Neural progenitor cell (in vitro differentiated cells): ENCODE measurements at regions not wholly inside any gene's neighbourhood (a gene's known extent, or its start where the extent isn't known, plus 50 kb on each side); places are given as distances from the start of the nearest gene placed in this dataset.
A peak's percentile ranks its signal among the peaks of the same experiment; 100 is the strongest.

ENCODE experiments used
- DNase-seq: peaks from one replicate; pipeline ENCODE4 v3.0.0-alpha.2; 2016; ENCODE audit warnings: low spot score
- H2AFZ ChIP-seq: fragments of 200-600 bp; sonication (generic); replicated peaks from 2 replicates; pipeline ENCODE4 v1.6.1; 2016; ENCODE audit warnings: antibody characterized with exemption
- H3F3A ChIP-seq: fragments of 200-600 bp; sonication (generic); 2 replicates; pipeline ENCODE4 v1.6.1; 2016; ENCODE audit warnings: antibody characterized with exemption, low read depth
- H3K27ac ChIP-seq: fragments of 200-600 bp; sonication (generic); 2 replicates; pipeline ENCODE4 v1.5.1; 2016; ENCODE audit warnings: mild to moderate bottlenecking
- H3K27me3 ChIP-seq: fragments of 200-600 bp; sonication (generic); 2 replicates; pipeline ENCODE4 v1.6.1; 2016; ENCODE audit warnings: mild to moderate bottlenecking, moderate library complexity
- H3K36me3 ChIP-seq: fragments of 200-600 bp; sonication (generic); 2 replicates; pipeline ENCODE4 v1.5.1; 2016
- H3K4me1 ChIP-seq: fragments of 200-600 bp; sonication (generic); 2 replicates; pipeline ENCODE4 v1.6.1; 2016; ENCODE audit warnings: mixed run types
- H3K4me2 ChIP-seq: fragments of 200-600 bp; sonication (generic); 2 replicates; pipeline ENCODE4 v1.6.1; 2016
- H3K4me3 ChIP-seq: fragments of 200-600 bp; sonication (generic); 2 replicates; pipeline ENCODE4 v1.5.1; 2016
- H3K79me2 ChIP-seq: fragments of 200-600 bp; sonication (generic); 2 replicates; pipeline ENCODE4 v1.6.1; 2016; ENCODE audit warnings: low read depth
- H3K9ac ChIP-seq: fragments of 200-600 bp; sonication (generic); 2 replicates; pipeline ENCODE4 v1.6.1; 2016
- H3K9me3 ChIP-seq: fragments of 200-600 bp; sonication (generic); 2 replicates; pipeline ENCODE4 v1.5.1; 2016; ENCODE audit warnings: low read depth
- H4K20me1 ChIP-seq: fragments of 200-600 bp; sonication (generic); 2 replicates; pipeline ENCODE4 v1.6.1; 2016; ENCODE audit warnings: low read depth
- H3K27ac Mint-ChIP-seq: 3 replicates; pipeline ENCODE4 v1.8.0; 2021; ENCODE audit warnings: mixed read lengths
- H3K27me3 Mint-ChIP-seq: 2 replicates; pipeline ENCODE4 v1.8.0; 2022; ENCODE audit warnings: low read depth, mild to moderate bottlenecking, inconsistent platforms, moderate library complexity, mixed read lengths; ENCODE audit not compliant: insufficient read depth
- H3K36me3 Mint-ChIP-seq: 3 replicates; pipeline ENCODE4 v1.8.0; 2021; ENCODE audit warnings: mixed read lengths
- H3K4me1 Mint-ChIP-seq: 3 replicates; pipeline ENCODE4 v1.8.0; 2021; ENCODE audit warnings: mixed read lengths
- H3K4me3 Mint-ChIP-seq: 3 replicates; pipeline ENCODE4 v1.8.0; 2021; ENCODE audit warnings: mild to moderate bottlenecking, moderate library complexity, mixed read lengths
- H3K9me3 Mint-ChIP-seq: 3 replicates; pipeline ENCODE4 v1.8.0; 2020; ENCODE audit warnings: mixed read lengths
- EZH2 ChIP-seq: fragments of 200-600 bp; sonication (generic); IDR thresholded peaks from 2 replicates; pipeline ENCODE4 v1.6.1; 2017; ENCODE audit warnings: antibody characterized with exemption, mild to moderate bottlenecking, moderate library complexity
- EZH2phosphoT487 ChIP-seq: fragments of 200-600 bp; sonication (generic); IDR thresholded peaks from 2 replicates; pipeline ENCODE4 v1.6.1; 2017; ENCODE audit warnings: antibody characterized with exemption
- TF ChIP-seq, protein P1 (sequence below): fragments of 200-600 bp; sonication (generic); IDR thresholded peaks from 2 replicates; pipeline ENCODE4 v1.5.1; 2017; ENCODE audit warnings: antibody characterized with exemption, mild to moderate bottlenecking

- H3K79me2 ChIP-seq = no peaks in the 10 kb centered on the region
- no peak overlapping the region for H3K9ac ChIP-seq
- Mint-ChIP-seq H3K36me3 (no peaks in the 10 kb centered on the region), H3K27me3 (peaks cover 22% of the 10 kb centered on the region), H3K4me3 (no peak overlapping the region), H3K9me3 (no peaks in the 10 kb centered on the region), H3K27ac (no peak overlapping the region), H3K4me1 (peaks cover 21% of the 10 kb centered on the region)
- H3K4me3 ChIP-seq = no peak overlapping the region
- H3F3A ChIP-seq = peaks cover 18% of the 10 kb centered on the region
- H4K20me1 ChIP-seq = peaks cover 40% of the 10 kb centered on the region
- H3K27me3 ChIP-seq = peaks cover 86% of the 10 kb centered on the region
- no peak overlapping the region for H2AFZ ChIP-seq
- TF ChIP-seq EZH2 (no peak), EZH2phosphoT487 (no peak)
- TF ChIP-seq, protein P1, sequence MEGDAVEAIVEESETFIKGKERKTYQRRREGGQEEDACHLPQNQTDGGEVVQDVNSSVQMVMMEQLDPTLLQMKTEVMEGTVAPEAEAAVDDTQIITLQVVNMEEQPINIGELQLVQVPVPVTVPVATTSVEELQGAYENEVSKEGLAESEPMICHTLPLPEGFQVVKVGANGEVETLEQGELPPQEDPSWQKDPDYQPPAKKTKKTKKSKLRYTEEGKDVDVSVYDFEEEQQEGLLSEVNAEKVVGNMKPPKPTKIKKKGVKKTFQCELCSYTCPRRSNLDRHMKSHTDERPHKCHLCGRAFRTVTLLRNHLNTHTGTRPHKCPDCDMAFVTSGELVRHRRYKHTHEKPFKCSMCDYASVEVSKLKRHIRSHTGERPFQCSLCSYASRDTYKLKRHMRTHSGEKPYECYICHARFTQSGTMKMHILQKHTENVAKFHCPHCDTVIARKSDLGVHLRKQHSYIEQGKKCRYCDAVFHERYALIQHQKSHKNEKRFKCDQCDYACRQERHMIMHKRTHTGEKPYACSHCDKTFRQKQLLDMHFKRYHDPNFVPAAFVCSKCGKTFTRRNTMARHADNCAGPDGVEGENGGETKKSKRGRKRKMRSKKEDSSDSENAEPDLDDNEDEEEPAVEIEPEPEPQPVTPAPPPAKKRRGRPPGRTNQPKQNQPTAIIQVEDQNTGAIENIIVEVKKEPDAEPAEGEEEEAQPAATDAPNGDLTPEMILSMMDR = no peak
- no peak overlapping the region for H3K27ac ChIP-seq
- peak; percentile 10 for DNase-seq
- no peaks in the 10 kb centered on the region for H3K36me3 ChIP-seq
- H3K4me1 ChIP-seq = peaks cover 12% of the 10 kb centered on the region
- H3K4me2 ChIP-seq = no peak overlapping the region
- no peaks in the 10 kb centered on the region for H3K9me3 ChIP-seq
Observed at GRCh38 chr5:88142636-88142885, 126.1 kb downstream of the TMEM161B start.

- Mint-ChIP-seq H3K4me3 (no peak overlapping the region), H3K36me3 (no peaks in the 10 kb centered on the region), H3K27me3 (peaks cover 20% of the 10 kb centered on the region), H3K4me1 (peaks cover 19% of the 10 kb centered on the region), H3K9me3 (no peaks in the 10 kb centered on the region), H3K27ac (no peak overlapping the region)
- Histone ChIP-seq H3K9ac (no peak overlapping the region), H3F3A (peaks cover 17% of the 10 kb centered on the region), H3K27ac (no peak overlapping the region), H3K27me3 (peaks cover 72% of the 10 kb centered on the region), H3K36me3 (no peaks in the 10 kb centered on the region), H3K4me2 (peak overlapping the region; percentile 84), H3K79me2 (no peaks in the 10 kb centered on the region), H2AFZ (peak overlapping the region; percentile 19), H4K20me1 (peaks cover 40% of the 10 kb centered on the region), H3K4me1 (peaks cover 11% of the 10 kb centered on the region), H3K4me3 (peak overlapping the region; percentile 52), H3K9me3 (no peaks in the 10 kb centered on the region)
- TF ChIP-seq EZH2 (peak; percentile 70), EZH2phosphoT487 (no peak)
- TF ChIP-seq, protein P1 = peak; percentile 74
- DNase-seq = peak; percentile 99
Observed at GRCh38 chr5:88140856-88141752, 127.5 kb downstream of the TMEM161B start.

DNA sequence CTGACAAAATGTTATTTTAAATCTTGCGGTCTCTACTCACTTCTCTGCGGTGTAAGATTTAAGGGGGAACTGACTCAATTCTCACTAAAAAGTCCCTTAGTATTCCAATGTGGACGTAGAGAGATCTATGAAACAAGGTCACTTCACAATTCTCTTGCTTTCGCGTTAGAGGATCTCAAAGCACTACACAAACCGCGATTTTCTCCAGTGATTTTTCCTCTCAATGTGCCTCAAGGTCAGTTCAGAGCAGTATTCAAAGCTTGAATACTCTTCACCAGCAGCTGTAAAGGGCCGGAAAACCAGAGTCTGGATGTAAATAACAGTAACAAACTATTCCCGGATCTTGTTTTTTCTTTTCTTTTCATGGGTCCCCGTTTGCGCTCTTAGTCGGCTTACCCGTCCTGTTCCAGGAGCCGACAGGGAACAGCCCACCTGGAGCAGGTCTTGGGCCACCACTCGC is 128.2 kb downstream of the TMEM161B start:
- Histone ChIP-seq H3K27me3 (peaks cover 65% of the 10 kb centered on the region), H3K4me1 (peaks cover 6% of the 10 kb centered on the region), H3K4me2 (peak overlapping the region; percentile 84), H4K20me1 (peaks cover 40% of the 10 kb centered on the region), H3K27ac (no peak overlapping the region), H3K4me3 (peak overlapping the region; percentile 52), H3F3A (peaks cover 10% of the 10 kb centered on the region), H2AFZ (no peak overlapping the region), H3K79me2 (no peaks in the 10 kb centered on the region), H3K9ac (no peak overlapping the region), H3K9me3 (no peaks in the 10 kb centered on the region), H3K36me3 (no peaks in the 10 kb centered on the region)
- Mint-ChIP-seq H3K9me3 (no peaks in the 10 kb centered on the region), H3K36me3 (no peaks in the 10 kb centered on the region), H3K27me3 (peaks cover 15% of the 10 kb centered on the region), H3K4me1 (peaks cover 12% of the 10 kb centered on the region), H3K4me3 (no peak overlapping the region), H3K27ac (no peak overlapping the region)
- no peak for TF ChIP-seq EZH2phosphoT487
- TF ChIP-seq EZH2 = no peak
- TF ChIP-seq, protein P1 = no peak
- DNase-seq = no peak
